HUES48 (cell line): ENCODE measurements at regions not wholly inside any gene's neighbourhood (a gene's known extent, or its start where the extent isn't known, plus 50 kb on each side); places are given as distances from the start of the nearest gene placed in this dataset.
"Not testable (repeated sequence)": the region's sequence is repeated elsewhere in the genome, so short reads cannot be mapped to it uniquely, and the experiment has no call there.

Experiments used
- H3K27ac ChIP-seq: one replicate; pipeline ENCODE4 v1.7.0; 2013; ENCODE audit warnings: low read depth, low read length, inconsistent platforms
- H3K27me3 ChIP-seq: 2 replicates; pipeline ENCODE4 v1.6.1; 2013; ENCODE audit warnings: mild to moderate bottlenecking, low read length; ENCODE audit not compliant: control insufficient read depth, insufficient read depth
- H3K36me3 ChIP-seq: 2 replicates; pipeline ENCODE4 v1.6.1; 2013; ENCODE audit warnings: low read length; ENCODE audit not compliant: control insufficient read depth, insufficient read depth
- H3K4me1 ChIP-seq: 2 replicates; pipeline ENCODE4 v1.6.1; 2013; ENCODE audit warnings: mild to moderate bottlenecking, low read length; ENCODE audit not compliant: control insufficient read depth, insufficient read depth
- H3K4me3 ChIP-seq: 2 replicates; pipeline ENCODE4 v1.5.1; 2013; ENCODE audit warnings: mild to moderate bottlenecking, low read depth, low read length
- H3K9ac ChIP-seq: 2 replicates; pipeline ENCODE4 v1.6.1; 2013; ENCODE audit warnings: mild to moderate bottlenecking, low read depth, low read length, moderate library complexity
- H3K9me3 ChIP-seq: 2 replicates; pipeline ENCODE4 v1.6.1; 2013; ENCODE audit warnings: low read length; ENCODE audit not compliant: control insufficient read depth, insufficient read depth

DNA sequence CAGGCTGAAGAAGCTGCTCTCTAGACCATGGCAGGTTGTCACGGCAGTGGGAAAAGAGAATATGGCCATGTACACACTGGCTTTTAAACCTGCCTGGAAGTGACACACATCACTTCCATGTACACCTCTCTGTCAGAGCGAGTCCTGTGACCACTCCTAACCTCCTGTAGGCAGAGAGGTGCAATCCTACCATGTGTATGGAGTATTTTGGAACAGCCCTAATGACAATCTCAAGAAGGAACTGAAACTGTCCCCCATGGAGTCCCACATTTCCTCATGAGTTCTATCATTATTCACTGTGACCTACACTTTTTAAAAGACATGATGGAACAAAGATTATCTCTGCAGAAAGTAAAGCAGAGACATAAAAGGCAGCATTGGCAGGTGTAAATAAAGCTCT is 153.4 kb upstream of the PFN2 start:
- H3K9ac ChIP-seq = no peak overlapping the region
- H3K36me3 ChIP-seq = no peaks in the 10 kb centered on the region
- H3K9me3 ChIP-seq = no peaks in the 10 kb centered on the region
- no peak overlapping the region for H3K4me3 ChIP-seq
- H3K27ac ChIP-seq = no peak overlapping the region
- peaks cover 14% of the 10 kb centered on the region for H3K4me1 ChIP-seq
- no peaks in the 10 kb centered on the region for H3K27me3 ChIP-seq

- H3K9ac ChIP-seq, H3K27ac ChIP-seq, H3K36me3 ChIP-seq, H3K27me3 ChIP-seq, H3K9me3 ChIP-seq, H3K4me3 ChIP-seq: not testable (repeated sequence)
- H3K4me1 ChIP-seq = peaks cover 17% of the 10 kb centered on the region
Measured at GRCh38 chr3:150123249-150123648, 152.6 kb upstream of the PFN2 start.

- H3K36me3 ChIP-seq = no peaks in the 10 kb centered on the region
- H3K9ac ChIP-seq = no peak overlapping the region
- H3K4me1 ChIP-seq = peaks cover 36% of the 10 kb centered on the region
- no peak overlapping the region for H3K4me3 ChIP-seq
- no peaks in the 10 kb centered on the region for H3K9me3 ChIP-seq
- no peak overlapping the region for H3K27ac ChIP-seq
- no peaks in the 10 kb centered on the region for H3K27me3 ChIP-seq
Measured at GRCh38 chr3:150118219-150118618, 147.5 kb upstream of the PFN2 start.

- H3K4me1 ChIP-seq = peaks cover 36% of the 10 kb centered on the region
- H3K27me3 ChIP-seq = no peaks in the 10 kb centered on the region
- H3K27ac ChIP-seq = no peak overlapping the region
- no peak overlapping the region for H3K9ac ChIP-seq
- H3K36me3 ChIP-seq = no peaks in the 10 kb centered on the region
- no peak overlapping the region for H3K4me3 ChIP-seq
- no peaks in the 10 kb centered on the region for H3K9me3 ChIP-seq
Measured at GRCh38 chr3:150117076-150117475, 146.4 kb upstream of the PFN2 start.

DNA sequence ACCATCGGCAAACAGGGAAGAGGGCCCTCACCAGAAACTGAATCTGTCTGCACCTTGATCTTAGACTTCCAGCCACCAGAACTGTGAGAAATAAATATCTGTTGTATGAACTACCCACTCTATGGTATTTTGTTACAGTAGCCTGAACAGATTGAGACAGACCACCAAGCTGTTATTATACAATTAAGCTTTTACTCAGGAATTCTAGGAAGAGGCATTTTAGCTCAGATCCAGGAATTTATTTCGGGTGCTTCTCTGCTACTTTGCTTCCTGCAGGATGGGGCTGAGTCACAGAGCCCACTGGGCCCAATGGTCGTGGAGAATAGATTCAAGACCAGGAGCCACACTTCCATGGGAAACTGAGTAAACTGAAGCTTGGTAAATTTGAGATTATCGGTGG is 145.5 kb upstream of the PFN2 start:
- Histone ChIP-seq H3K9ac (no peak overlapping the region), H3K36me3 (no peaks in the 10 kb centered on the region), H3K27me3 (no peaks in the 10 kb centered on the region), H3K4me1 (peaks cover 36% of the 10 kb centered on the region), H3K27ac (no peak overlapping the region), H3K4me3 (no peak overlapping the region), H3K9me3 (no peaks in the 10 kb centered on the region)

- Histone ChIP-seq H3K4me1 (peaks cover 36% of the 10 kb centered on the region), H3K27me3 (no peaks in the 10 kb centered on the region), H3K9me3 (no peaks in the 10 kb centered on the region), H3K9ac (no peak overlapping the region), H3K4me3 (no peak overlapping the region), H3K27ac (no peak overlapping the region), H3K36me3 (no peaks in the 10 kb centered on the region)
Measured at GRCh38 chr3:150114873-150115540, 144.3 kb upstream of the PFN2 start.

GRCh38 chr3:150114273-150114672 is 143.6 kb upstream of the PFN2 start:
- Histone ChIP-seq H3K4me3 (no peak overlapping the region), H3K9ac (no peak overlapping the region), H3K27ac (no peak overlapping the region), H3K9me3 (no peaks in the 10 kb centered on the region), H3K36me3 (no peaks in the 10 kb centered on the region), H3K4me1 (peaks cover 29% of the 10 kb centered on the region), H3K27me3 (no peaks in the 10 kb centered on the region)

- Histone ChIP-seq H3K27ac (no peak overlapping the region), H3K4me3 (no peak overlapping the region), H3K4me1 (peaks cover 36% of the 10 kb centered on the region), H3K9ac (no peak overlapping the region), H3K36me3 (no peaks in the 10 kb centered on the region), H3K9me3 (no peaks in the 10 kb centered on the region), H3K27me3 (no peaks in the 10 kb centered on the region)
Measured at GRCh38 chr3:150110097-150110496, 139.4 kb upstream of the PFN2 start.

DNA sequence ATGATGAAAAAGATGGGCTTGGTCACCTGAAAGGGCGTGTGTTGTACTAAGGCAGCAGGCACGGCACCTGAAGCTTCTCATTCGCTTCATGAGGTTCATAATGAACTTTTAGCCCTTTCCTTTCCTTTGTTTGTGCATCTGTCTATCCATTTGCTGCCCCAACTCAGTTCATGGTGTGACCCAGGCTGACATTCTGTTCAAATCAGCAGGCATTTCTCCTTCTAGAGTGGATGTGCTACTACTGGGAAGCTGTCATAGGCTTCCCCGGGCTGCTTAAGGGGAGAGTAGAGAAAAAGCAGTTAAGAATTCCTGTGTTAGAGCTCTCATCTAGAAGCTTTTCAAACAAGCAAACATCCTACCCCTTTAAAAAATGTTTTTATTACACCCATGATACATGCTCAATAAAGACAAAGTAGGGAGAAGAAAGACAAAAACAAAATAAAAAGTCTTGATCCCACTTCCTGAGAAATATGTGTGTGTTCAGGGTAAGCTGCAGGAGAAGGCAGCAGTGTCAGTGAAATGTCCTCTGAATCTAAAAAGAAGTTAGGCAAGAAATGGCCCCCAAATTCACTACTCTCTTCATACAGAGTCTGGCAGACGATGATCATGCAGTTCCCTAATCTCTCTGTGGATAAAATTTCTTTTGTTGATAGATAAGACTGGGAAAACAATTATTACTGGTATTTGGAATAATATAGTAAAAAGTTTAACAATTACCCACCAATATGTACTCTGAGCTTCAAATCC is 136.9 kb upstream of the PFN2 start:
- no peak overlapping the region for H3K9ac ChIP-seq
- no peak overlapping the region for H3K4me3 ChIP-seq
- H3K4me1 ChIP-seq = peaks cover 33% of the 10 kb centered on the region

GRCh38 chr3:150106740-150107428 is 136.2 kb upstream of the PFN2 start:
- Histone ChIP-seq H3K4me1 (peaks cover 33% of the 10 kb centered on the region), H3K27ac (peak overlapping the region; percentile 94)

More for the DNA sequence above, 136.9 kb upstream of the PFN2 start:
- Histone ChIP-seq H3K27me3 (no peaks in the 10 kb centered on the region), H3K36me3 (no peaks in the 10 kb centered on the region), H3K9me3 (no peaks in the 10 kb centered on the region), H3K27ac (peak overlapping the region; percentile 94)

More at GRCh38 chr3:150106740-150107428, 136.2 kb upstream of the PFN2 start:
- H3K27me3 ChIP-seq = no peaks in the 10 kb centered on the region
- H3K9ac ChIP-seq = no peak overlapping the region
- H3K4me3 ChIP-seq = no peak overlapping the region
- no peaks in the 10 kb centered on the region for H3K9me3 ChIP-seq
- no peaks in the 10 kb centered on the region for H3K36me3 ChIP-seq
